IMR-90 (cell line): ENCODE measurements at regions not wholly inside any gene's neighbourhood (a gene's known extent, or its start where the extent isn't known, plus 50 kb on each side); places are given as distances from the start of the nearest gene placed in this dataset.
A peak's percentile ranks its signal among the peaks of the same experiment; 100 is the strongest.

ENCODE experiments used
- ATAC-seq: fragments of 200-7000 bp; cut with Tn5 transposase; 2 replicates; pipeline ENCODE4 v1.9.1; 2020; ENCODE audit warnings: low read depth, mild to moderate bottlenecking, moderate library complexity
- BruUV-seq: library from RNA; stranded (reverse); fragments of 400-500 nt; replicated peaks from 2 replicates; lab custom pipeline; 2021; lab: Mats Ljungman, UMichigan
- CTCF ChIA-PET: fragments of 300-600 bp; formaldehyde crosslinking; extraction: SDS; loops from one replicate; lab custom pipeline; 2021; ENCODE audit warnings: antibody characterized with exemption; lab: Yijun Ruan, JAX
- POLR2A ChIA-PET: fragments of 300-600 bp; sonication (Branson Sonifier 250); formaldehyde crosslinking; loops from one replicate; lab custom pipeline; 2022; ENCODE audit warnings: antibody characterized with exemption; ENCODE audit not compliant: unreplicated experiment; lab: Charles Lee
- DNase-seq: peaks from one replicate; pipeline ENCODE4 v3.0.0; 2013
- H2AFZ ChIP-seq: replicated peaks from 2 replicates; pipeline ENCODE3; 2013; ENCODE audit warnings: low read length, mild to moderate bottlenecking; ENCODE audit not compliant: poor library complexity
- H2AK5ac ChIP-seq: 2 replicates; pipeline ENCODE4 v1.6.1; 2013; ENCODE audit warnings: low read depth, low read length, inconsistent platforms
- H2AK9ac ChIP-seq: replicated peaks from 2 replicates; pipeline ENCODE3; 2013; ENCODE audit warnings: mild to moderate bottlenecking, low read depth, low read length, moderate library complexity; ENCODE audit not compliant: poor library complexity
- H2BK120ac ChIP-seq: 2 replicates; pipeline ENCODE4 v1.6.1; 2013; ENCODE audit warnings: low read depth, low read length, inconsistent platforms
- H2BK15ac ChIP-seq: 3 replicates; pipeline ENCODE4 v1.6.1; 2013; ENCODE audit warnings: low read depth, low read length, inconsistent platforms
- H2BK20ac ChIP-seq: 2 replicates; pipeline ENCODE4 v1.6.1; 2013; ENCODE audit warnings: low read depth, mild to moderate bottlenecking, inconsistent platforms, low read length, moderate library complexity
- H2BK5ac ChIP-seq: 2 replicates; pipeline ENCODE4 v1.6.1; 2013; ENCODE audit warnings: mild to moderate bottlenecking, low read depth, low read length, inconsistent platforms; ENCODE audit not compliant: poor library complexity, severe bottlenecking
- H3K14ac ChIP-seq: replicated peaks from 2 replicates; pipeline ENCODE4 v1.6.1; 2013; ENCODE audit warnings: low read depth, low read length, inconsistent platforms
- H3K18ac ChIP-seq: 2 replicates; pipeline ENCODE4 v1.6.1; 2013; ENCODE audit warnings: low read depth, low read length, control low read depth
- H3K23ac ChIP-seq: 2 replicates; pipeline ENCODE4 v1.6.1; 2013; ENCODE audit warnings: low read depth, low read length, inconsistent platforms
- H3K27ac ChIP-seq: 2 replicates; pipeline ENCODE4 v1.5.1; 2013; ENCODE audit warnings: mild to moderate bottlenecking, control low read depth, low read length; ENCODE audit not compliant: insufficient read depth
- H3K27me3 ChIP-seq: 2 replicates; pipeline ENCODE4 v1.6.1; 2013; ENCODE audit warnings: low read length; ENCODE audit not compliant: control insufficient read depth, insufficient read depth
- H3K36me3 ChIP-seq: 2 replicates; pipeline ENCODE4 v1.6.1; 2013; ENCODE audit warnings: low read length, mixed read lengths; ENCODE audit not compliant: control insufficient read depth, insufficient read depth
- H3K4ac ChIP-seq: 2 replicates; pipeline ENCODE4 v1.6.1; 2013; ENCODE audit warnings: low read depth, low read length, inconsistent platforms
- H3K4me1 ChIP-seq: 2 replicates; pipeline ENCODE4 v1.6.1; 2013; ENCODE audit warnings: low read length, mixed read lengths; ENCODE audit not compliant: control insufficient read depth, insufficient read depth
- H3K4me2 ChIP-seq: 2 replicates; pipeline ENCODE4 v1.6.1; 2013; ENCODE audit warnings: low read depth, mild to moderate bottlenecking, control low read depth, low read length, moderate library complexity
- H3K4me3 ChIP-seq: 2 replicates; pipeline ENCODE4 v1.5.1; 2013; ENCODE audit warnings: low read depth, mild to moderate bottlenecking, control low read depth, low read length, moderate library complexity; ENCODE audit not compliant: insufficient read depth
- H3K56ac ChIP-seq: 2 replicates; pipeline ENCODE4 v1.6.1; 2013; ENCODE audit warnings: low read length, inconsistent platforms; ENCODE audit not compliant: insufficient read depth; ENCODE audit errors: extremely low read depth
- H3K79me1 ChIP-seq, 2 experiments: 2 replicates each; pipeline ENCODE4 v1.6.1; 2013; ENCODE audit warnings: low read length in 2 of 2, inconsistent platforms in 1 of 2, low read depth in 1 of 2
- H3K9ac ChIP-seq: 2 replicates; pipeline ENCODE4 v1.6.1; 2013; ENCODE audit warnings: low read depth, low read length, control low read depth
- H3K9me1 ChIP-seq: 2 replicates; pipeline ENCODE4 v1.6.1; 2013; ENCODE audit warnings: low read length, inconsistent platforms; ENCODE audit not compliant: insufficient read depth
- H3K9me3 ChIP-seq: 2 replicates; pipeline ENCODE4 v1.6.1; 2013; ENCODE audit warnings: low read length; ENCODE audit not compliant: control insufficient read depth, insufficient read depth
- H4K20me1 ChIP-seq: 2 replicates; pipeline ENCODE4 v1.6.1; 2013; ENCODE audit warnings: low read length, inconsistent platforms; ENCODE audit not compliant: insufficient read depth
- H4K5ac ChIP-seq: 2 replicates; pipeline ENCODE4 v1.6.1; 2013; ENCODE audit warnings: mild to moderate bottlenecking, low read depth, low read length, control low read depth
- H4K8ac ChIP-seq, 2 experiments: 2 replicates each; pipeline ENCODE4 v1.6.1; 2013; ENCODE audit warnings: low read depth in 2 of 2, low read length in 2 of 2, control low read depth in 1 of 2, inconsistent platforms in 1 of 2
- H4K91ac ChIP-seq: 2 replicates; pipeline ENCODE4 v1.6.1; 2013; ENCODE audit warnings: low read depth, low read length, inconsistent platforms; ENCODE audit not compliant: insufficient read depth
- BHLHE40 ChIP-seq: fragments of 150-350 bp; IDR thresholded peaks from 2 replicates; pipeline ENCODE4 v1.6.1; 2016; ENCODE audit warnings: mild to moderate bottlenecking, low read depth, low read length
- CEBPB ChIP-seq: IDR thresholded peaks from 2 replicates; pipeline ENCODE4 v1.6.1; 2012; ENCODE audit warnings: low read depth, low read length, improper control_type of control experiment
- MAFK ChIP-seq: IDR thresholded peaks from 2 replicates; pipeline ENCODE4 v1.6.1; 2012; ENCODE audit warnings: low read depth, low read length, improper control_type of control experiment
- MXI1 ChIP-seq: IDR thresholded peaks from 2 replicates; pipeline ENCODE4 v1.6.1; 2012; ENCODE audit warnings: low read depth, mild to moderate bottlenecking, low read length, moderate library complexity, borderline replicate concordance
- RAD21 ChIP-seq: IDR thresholded peaks from 2 replicates; pipeline ENCODE4 v1.6.1; 2012; ENCODE audit warnings: low read length, improper control_type of control experiment
- RCOR1 ChIP-seq: IDR thresholded peaks from 2 replicates; pipeline ENCODE4 v1.6.1; 2012; ENCODE audit warnings: mild to moderate bottlenecking, low read length, improper control_type of control experiment; ENCODE audit not compliant: insufficient replicate concordance
- RFX5 ChIP-seq: IDR thresholded peaks from 2 replicates; pipeline ENCODE4 v1.8.0; 2012; ENCODE audit warnings: low read depth, mild to moderate bottlenecking, low read length, moderate library complexity
- SMC3 ChIP-seq: fragments of 150-350 bp; IDR thresholded peaks from 2 replicates; pipeline ENCODE4 v1.6.1; 2016; ENCODE audit warnings: low read depth, mild to moderate bottlenecking, antibody characterized with exemption, low read length, moderate library complexity
- WGBS, 2 experiments: methylation state at CpG; one replicate each; pipeline versions ENCODE4 v1.1.5 to v1.1.7; 2013; ENCODE audit warnings: missing lambda C conversion rate in 2 of 2; ENCODE audit not compliant: insufficient read length in 1 of 2; ENCODE audit errors: extremely low coverage in 2 of 2; 5-methylcytosine and 5-hydroxymethylcytosine counted together
- dilution Hi-C: fragments of 300-500 bp; cut with HindIII; formaldehyde crosslinking; loops from one replicate; pipeline ENCODE4 v1.14.3; 2018; ENCODE audit warnings: low sequenced_read_pairs; ENCODE audit not compliant: unreplicated experiment
- in situ Hi-C: fragments of 300-500 bp; cut with MboI; formaldehyde crosslinking; loops from 3 replicates; pipeline ENCODE4 v1.14.3; 2019; ENCODE audit warnings: low sequenced_read_pairs, inconsistent platforms, mixed read lengths
- intact Hi-C: fragments of 100-400 bp; cut with micrococcal nuclease; formaldehyde crosslinking; loops from 2 replicates; pipeline ENCODE4 v1.10.0; 2022
- TF ChIP-seq, protein P1 (sequence below): fragments of 150-350 bp; IDR thresholded peaks from 2 replicates; pipeline ENCODE4 v1.6.1; 2017; ENCODE audit warnings: mild to moderate bottlenecking, antibody characterized with exemption, low read length, low read depth

DNA sequence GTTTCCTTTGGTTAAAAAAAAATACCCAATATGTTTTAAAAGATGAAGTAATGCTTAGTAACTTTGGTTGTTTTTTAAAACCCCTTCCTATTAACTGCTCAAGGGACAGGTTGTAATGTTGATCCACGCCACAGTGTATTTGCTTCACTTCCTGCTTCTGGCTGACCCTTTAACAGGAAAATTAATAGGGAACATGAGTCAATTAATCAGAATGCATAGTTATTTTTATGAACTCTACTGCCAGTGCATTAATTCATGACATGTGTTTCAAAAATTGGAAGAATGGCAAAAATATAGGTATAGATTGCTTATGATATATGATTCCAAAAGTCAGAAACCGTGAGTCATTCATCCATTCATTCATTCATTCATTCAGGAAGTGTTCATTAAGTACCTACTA is 204.8 kb downstream of the SETD4 start:
- intact Hi-C loops, result no loop called here
- POLR2A ChIA-PET, result no interaction called here
- no CpG with 5 or more reads among the region's 2 CpGs for WGBS, 2 experiments

More for the DNA sequence above, 204.8 kb downstream of the SETD4 start:
- H3K9me3 ChIP-seq, result no peaks in the 10 kb centered on the region
- H3K4ac ChIP-seq, result no peak overlapping the region
- H3K79me1 ChIP-seq, result 0 out of 4 replicates have a peak, but pooled peaks cover 0 to 6% of the 10 kb centered on the region in 2 experiments
- no peak overlapping the region for H3K56ac ChIP-seq
- H4K91ac ChIP-seq, result no peak overlapping the region
- H2AFZ ChIP-seq, result no peak overlapping the region
- H4K5ac ChIP-seq, result no peak overlapping the region
- H4K8ac ChIP-seq, result no peak overlapping the region
- H3K9me1 ChIP-seq, result peaks cover 6% of the 10 kb centered on the region; the same call in 1 of the 2 replicates
- dilution Hi-C loops, result no loop called here
- no peak overlapping the region for H2BK120ac ChIP-seq
- no peak overlapping the region for H3K14ac ChIP-seq
- in situ Hi-C loops, result no loop called here
- H2BK20ac ChIP-seq, result no peak overlapping the region
- peaks cover 8% of the 10 kb centered on the region for H3K4me1 ChIP-seq
- H3K18ac ChIP-seq, result no peak overlapping the region
- TF ChIP-seq RCOR1, result no peak
- TF ChIP-seq MXI1, result no peak
- no peak for TF ChIP-seq CEBPB
- TF ChIP-seq RFX5, result no peak
- TF ChIP-seq MAFK, result no peak
- TF ChIP-seq RAD21, result no peak
- TF ChIP-seq BHLHE40, result no peak
- TF ChIP-seq SMC3, result no peak
- TF ChIP-seq, protein P1, sequence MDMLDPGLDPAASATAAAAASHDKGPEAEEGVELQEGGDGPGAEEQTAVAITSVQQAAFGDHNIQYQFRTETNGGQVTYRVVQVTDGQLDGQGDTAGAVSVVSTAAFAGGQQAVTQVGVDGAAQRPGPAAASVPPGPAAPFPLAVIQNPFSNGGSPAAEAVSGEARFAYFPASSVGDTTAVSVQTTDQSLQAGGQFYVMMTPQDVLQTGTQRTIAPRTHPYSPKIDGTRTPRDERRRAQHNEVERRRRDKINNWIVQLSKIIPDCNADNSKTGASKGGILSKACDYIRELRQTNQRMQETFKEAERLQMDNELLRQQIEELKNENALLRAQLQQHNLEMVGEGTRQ, result no peak
- H3K4me2 ChIP-seq, result no peak overlapping the region
- no peaks in the 10 kb centered on the region for H4K20me1 ChIP-seq
- H2BK15ac ChIP-seq, result no peak overlapping the region
- BruUV-seq, result no TSS peak
- no peaks in the 10 kb centered on the region for H3K36me3 ChIP-seq
- H3K23ac ChIP-seq, result no peak overlapping the region
- H3K27me3 ChIP-seq, result no peaks in the 10 kb centered on the region
- no peak overlapping the region for H2AK9ac ChIP-seq
- ATAC-seq (no peak), DNase-seq (peak; percentile 30)
- H2AK5ac ChIP-seq, result no peak overlapping the region
- H3K9ac ChIP-seq, result no peak overlapping the region
- no peak overlapping the region for H3K4me3 ChIP-seq
- CTCF ChIA-PET, result no interaction called here
- H3K27ac ChIP-seq, result no peak overlapping the region
- no peak overlapping the region for H2BK5ac ChIP-seq
